Endothelial cell of umbilical vein (primary cell): ENCODE measurements at regions not wholly inside any gene's neighbourhood (a gene's known extent, or its start where the extent isn't known, plus 50 kb on each side); places are given as distances from the start of the nearest gene placed in this dataset.
"Not testable (repeated sequence)": the region's sequence is repeated elsewhere in the genome, so short reads cannot be mapped to it uniquely, and the experiment has no call there.

ENCODE experiments used
- BruUV-seq: library from RNA; stranded (reverse); fragments of 400-500 nt; replicated peaks from 2 replicates; lab custom pipeline; 2021; lab: Mats Ljungman, UMichigan
- CTCF ChIA-PET: fragments of 300-600, 350-600 bp; sonication (Branson Sonifier 250); formaldehyde crosslinking; loops from one replicate; lab custom pipeline; 2021; ENCODE audit warnings: antibody characterized with exemption, inconsistent platforms; lab: Charles Lee
- POLR2A ChIA-PET: fragments of 300-600, 350-600 bp; sonication (Branson Sonifier 250); formaldehyde crosslinking; loops from one replicate; lab custom pipeline; 2021; ENCODE audit warnings: antibody characterized with exemption, inconsistent platforms; lab: Charles Lee
- DNase-seq: peaks from one replicate; pipeline ENCODE4 v3.0.0-alpha.2; 2011; ENCODE audit warnings: low read depth, low spot score
- FAIRE-seq: peaks from 2 replicates; lab custom pipeline; 2011; peaks lifted over from hg19 to GRCh38; lab: Jason Lieb, UNC
- H2AFZ ChIP-seq: 2 replicates; pipeline ENCODE4 v1.6.0; 2012; ENCODE audit warnings: low read depth, low read length, control low read depth, inconsistent platforms
- H3K27ac ChIP-seq: 2 replicates; pipeline ENCODE4 v1.5.1; 2011; ENCODE audit warnings: low read depth, mild to moderate bottlenecking, control low read depth, low read length, moderate library complexity; ENCODE audit not compliant: insufficient read depth
- H3K27me3 ChIP-seq, 2 experiments: 2 replicates each; pipeline versions ENCODE4 v1.6.0 to v1.6.1; 2011; ENCODE audit warnings: low read length in 2 of 2, mixed read lengths in 1 of 2; ENCODE audit not compliant: control insufficient read depth in 2 of 2, insufficient read depth in 2 of 2
- H3K36me3 ChIP-seq, 2 experiments: 2 replicates in 1 of 2; 3 replicates in 1 of 2; pipeline ENCODE4 v1.5.1; 2011; ENCODE audit warnings: low read length in 2 of 2, mild to moderate bottlenecking in 1 of 2, moderate library complexity in 1 of 2; ENCODE audit not compliant: control insufficient read depth in 2 of 2, insufficient read depth in 2 of 2; ENCODE audit errors: extremely low read depth in 1 of 2
- H3K4me1 ChIP-seq: 3 replicates; pipeline ENCODE4 v1.5.1; 2011; ENCODE audit warnings: mild to moderate bottlenecking, low read length; ENCODE audit not compliant: control insufficient read depth, insufficient read depth; ENCODE audit errors: extremely low read depth
- H3K4me2 ChIP-seq: 2 replicates; pipeline ENCODE4 v1.6.1; 2011; ENCODE audit warnings: low read length, control low read depth, mixed read lengths; ENCODE audit not compliant: insufficient read depth
- H3K4me3 ChIP-seq, 3 experiments: fragments of 200-600 bp in 1 of 3; sonication (generic), shearing (Covaris generic) in 1 of 3; replicated peaks in 1 of 3; 2 replicates each; pipeline ENCODE4 v1.5.1; 2011 to 2016; ENCODE audit warnings: control low read depth in 3 of 3, low read length in 3 of 3, mild to moderate bottlenecking in 2 of 3, inconsistent platforms in 1 of 3, low read depth in 1 of 3, moderate library complexity in 1 of 3; ENCODE audit not compliant: insufficient read depth in 1 of 3
- H3K79me2 ChIP-seq: 2 replicates; pipeline ENCODE4 v1.6.0; 2012; ENCODE audit warnings: low read length, inconsistent platforms; ENCODE audit not compliant: control insufficient read depth, insufficient read depth
- H3K9ac ChIP-seq: replicated peaks from 2 replicates; pipeline ENCODE3; 2011; ENCODE audit warnings: low read length, control low read depth; ENCODE audit not compliant: insufficient read depth; ENCODE audit errors: extremely low read depth
- H3K9me1 ChIP-seq: replicated peaks from 3 replicates; pipeline ENCODE4 v1.6.0; 2011; ENCODE audit warnings: mild to moderate bottlenecking, low read length; ENCODE audit not compliant: control insufficient read depth, insufficient read depth; ENCODE audit errors: extremely low read depth
- H3K9me3 ChIP-seq: replicated peaks from 2 replicates; pipeline ENCODE4 v1.5.1; 2012; ENCODE audit warnings: low read length, inconsistent platforms; ENCODE audit not compliant: control insufficient read depth, insufficient read depth
- H4K20me1 ChIP-seq: replicated peaks from 2 replicates; pipeline ENCODE3; 2011; ENCODE audit warnings: mild to moderate bottlenecking, low read length; ENCODE audit not compliant: control insufficient read depth, insufficient read depth; ENCODE audit errors: extremely low read depth
- EZH2 ChIP-seq: IDR thresholded peaks from 2 replicates; pipeline ENCODE4 v1.6.1; 2012; ENCODE audit warnings: borderline replicate concordance, low read depth, mild to moderate bottlenecking, moderate library complexity, low read length, inconsistent platforms; ENCODE audit not compliant: severe bottlenecking
- JUN ChIP-seq: IDR thresholded peaks from 2 replicates; pipeline ENCODE4 v1.6.1; 2011; ENCODE audit warnings: borderline replicate concordance, low read depth; ENCODE audit not compliant: insufficient read length, insufficient read depth
- MAX ChIP-seq: IDR thresholded peaks from 2 replicates; pipeline ENCODE4 v1.6.1; 2011; ENCODE audit not compliant: insufficient read depth, insufficient read length
- POLR2A ChIP-seq: IDR thresholded peaks from 2 replicates; pipeline ENCODE4 v1.6.1; 2012; ENCODE audit warnings: low read depth, mild to moderate bottlenecking, control low read depth, low read length
- POLR2AphosphoS5 ChIP-seq: IDR thresholded peaks from 2 replicates; pipeline ENCODE4 v1.6.1; 2012; ENCODE audit warnings: low read depth, mild to moderate bottlenecking, control low read depth, low read length, moderate library complexity; ENCODE audit not compliant: insufficient read depth
- dilution Hi-C: fragments of 300-500 bp; cut with MboI; formaldehyde crosslinking; loops from one replicate; pipeline ENCODE4 v1.15.0; 2019; ENCODE audit warnings: low sequenced_read_pairs; ENCODE audit not compliant: extremely low pct_ligation_motif_present
- intact Hi-C: fragments of 100-400 bp; cut with micrococcal nuclease; formaldehyde crosslinking; loops from one replicate; pipeline ENCODE4 v1.10.0; 2022

- Histone ChIP-seq H2AFZ (no peak overlapping the region), H3K79me2 (no peaks in the 10 kb centered on the region), H3K36me3 (no peaks in the 10 kb centered on the region), H4K20me1 (no peaks in the 10 kb centered on the region), H3K4me2 (no peak overlapping the region), H3K9ac (no peak overlapping the region), H3K9me1 (no peaks in the 10 kb centered on the region), H3K4me3 (no peak overlapping the region), H3K27me3 (no peaks in the 10 kb centered on the region), H3K27ac (no peak overlapping the region), H3K9me3 (peaks cover 2% of the 10 kb centered on the region), H3K4me1 (no peaks in the 10 kb centered on the region)
- ChIA-PET CTCF (no interaction called here), POLR2A (no interaction called here)
- FAIRE-seq (no peak), DNase-seq (no peak)
- intact Hi-C loops = no loop called here
- TF ChIP-seq POLR2AphosphoS5 (no peak), EZH2 (no peak), POLR2A (no peak), MAX (no peak), JUN (no peak)
- dilution Hi-C loops = no loop called here
- no TSS peak for BruUV-seq
These were observed 291.7 kb upstream of the RRP15 start for GRCh38 chr1:217993439-217993838.

- BruUV-seq, POLR2A ChIA-PET, H4K20me1 ChIP-seq, H2AFZ ChIP-seq, H3K27me3 ChIP-seq, H3K9me1 ChIP-seq, H3K9me3 ChIP-seq, H3K36me3 ChIP-seq, intact Hi-C loops, H3K9ac ChIP-seq, H3K79me2 ChIP-seq, H3K4me3 ChIP-seq, CTCF ChIA-PET, H3K27ac ChIP-seq, H3K4me1 ChIP-seq, DNase-seq, FAIRE-seq, H3K4me2 ChIP-seq, dilution Hi-C loops: not testable (repeated sequence)
These were observed 276.8 kb upstream of the RRP15 start for GRCh38 chr1:218008296-218008695.

- H3K79me2 ChIP-seq, H3K9ac ChIP-seq, H3K4me1 ChIP-seq, H2AFZ ChIP-seq, BruUV-seq, intact Hi-C loops, H3K4me2 ChIP-seq, DNase-seq, H3K9me1 ChIP-seq, H4K20me1 ChIP-seq, H3K36me3 ChIP-seq, H3K4me3 ChIP-seq, POLR2A ChIA-PET, H3K9me3 ChIP-seq, H3K27ac ChIP-seq, H3K27me3 ChIP-seq, dilution Hi-C loops, FAIRE-seq: not testable (repeated sequence)
- CTCF ChIA-PET = interaction anchor here (0.6 kb wide), 1 partner anchor 13 kb away, joined by 3 read pairs; no protein-coding TSS in a partner anchor
These were observed 270.0 kb upstream of the RRP15 start for GRCh38 chr1:218015106-218015505.
